Suprapubic skin (tissue), 4 donors: ENCODE measurements at regions not wholly inside any gene's neighbourhood (a gene's known extent, or its start where the extent isn't known, plus 50 kb on each side); places are given as distances from the start of the nearest gene placed in this dataset.

Experiments used
- DNase-seq, 2 donors: peaks; one replicate each; pipeline ENCODE4 v3.0.0-alpha.2; 2019; ENCODE audit warnings: low spot score in 2 of 2
- H3K27ac ChIP-seq: fragments of 200-600 bp; sonication (generic); one replicate; pipeline ENCODE4 v1.5.1; 2019
- H3K27me3 ChIP-seq: fragments of 200-600 bp; sonication (generic); one replicate; pipeline ENCODE4 v1.5.1; 2019
- H3K36me3 ChIP-seq: fragments of 200-600 bp; sonication (generic); one replicate; pipeline ENCODE4 v1.5.1; 2019
- H3K4me1 ChIP-seq: fragments of 200-600 bp; sonication (generic); one replicate; pipeline ENCODE4 v1.5.1; 2019
- H3K4me3 ChIP-seq: fragments of 200-600 bp; sonication (generic); one replicate; pipeline ENCODE4 v1.5.1; 2019; ENCODE audit warnings: mild to moderate bottlenecking
- H3K9me3 ChIP-seq: fragments of 200-600 bp; sonication (generic); one replicate; pipeline ENCODE4 v1.5.1; 2019
- EP300 ChIP-seq: sonication (generic); formaldehyde crosslinking; IDR thresholded peaks from one replicate; pipeline ENCODE4 v1.6.1; 2017; ENCODE audit warnings: antibody characterized with exemption
- POLR2A ChIP-seq, 2 donors: fragments of 450-650 bp; IDR thresholded peaks; one replicate each; pipeline ENCODE4 v1.6.1; 2017; ENCODE audit warnings: antibody characterized with exemption in 2 of 2, mild to moderate bottlenecking in 2 of 2, moderate library complexity in 2 of 2
- POLR2AphosphoS5 ChIP-seq, 3 donors: sonication (generic); formaldehyde crosslinking; IDR thresholded peaks; one replicate each; pipeline ENCODE4 v1.6.1; 2017; ENCODE audit warnings: antibody characterized with exemption in 3 of 3
- whole genome bisulfite sequencing: methylation state at CpG from one replicate; pipeline ENCODE4 v1.1.5; 2018; 5-methylcytosine and 5-hydroxymethylcytosine counted together
- TF ChIP-seq, protein P1 (sequence below), 2 donors: fragments of 200-600 bp in 1 of 2; fragments of 450-650 bp in 1 of 2; sonication (generic) in 1 of 2; IDR thresholded peaks; one replicate each; pipeline ENCODE4 v1.5.1; 2016 to 2019; ENCODE audit warnings: antibody characterized with exemption in 2 of 2, mild to moderate bottlenecking in 1 of 2, moderate library complexity in 1 of 2

- Histone ChIP-seq H3K36me3 (no peaks in the 10 kb centered on the region), H3K27ac (peak overlapping the region; percentile 2), H3K4me1 (no peaks in the 10 kb centered on the region), H3K4me3 (no peak overlapping the region), H3K27me3 (peaks cover 3% of the 10 kb centered on the region), H3K9me3 (no peaks in the 10 kb centered on the region)
- DNase-seq: no peak
- 78% methylated on average over 8 of the region's 8 CpGs for WGBS
- TF ChIP-seq POLR2AphosphoS5 (IDR thresholded peaks at IDR 0.05) (no peak), POLR2A (IDR thresholded peaks at IDR 0.05) (no peak), EP300 (no peak)
- TF ChIP-seq, protein P1, sequence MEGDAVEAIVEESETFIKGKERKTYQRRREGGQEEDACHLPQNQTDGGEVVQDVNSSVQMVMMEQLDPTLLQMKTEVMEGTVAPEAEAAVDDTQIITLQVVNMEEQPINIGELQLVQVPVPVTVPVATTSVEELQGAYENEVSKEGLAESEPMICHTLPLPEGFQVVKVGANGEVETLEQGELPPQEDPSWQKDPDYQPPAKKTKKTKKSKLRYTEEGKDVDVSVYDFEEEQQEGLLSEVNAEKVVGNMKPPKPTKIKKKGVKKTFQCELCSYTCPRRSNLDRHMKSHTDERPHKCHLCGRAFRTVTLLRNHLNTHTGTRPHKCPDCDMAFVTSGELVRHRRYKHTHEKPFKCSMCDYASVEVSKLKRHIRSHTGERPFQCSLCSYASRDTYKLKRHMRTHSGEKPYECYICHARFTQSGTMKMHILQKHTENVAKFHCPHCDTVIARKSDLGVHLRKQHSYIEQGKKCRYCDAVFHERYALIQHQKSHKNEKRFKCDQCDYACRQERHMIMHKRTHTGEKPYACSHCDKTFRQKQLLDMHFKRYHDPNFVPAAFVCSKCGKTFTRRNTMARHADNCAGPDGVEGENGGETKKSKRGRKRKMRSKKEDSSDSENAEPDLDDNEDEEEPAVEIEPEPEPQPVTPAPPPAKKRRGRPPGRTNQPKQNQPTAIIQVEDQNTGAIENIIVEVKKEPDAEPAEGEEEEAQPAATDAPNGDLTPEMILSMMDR (IDR thresholded peaks at IDR 0.05): no peak
Measured at GRCh38 chr12:124171231-124171979, 123.5 kb upstream of the RFLNA start.

- peaks cover 3% of the 10 kb centered on the region for H3K27me3 ChIP-seq
- no peaks in the 10 kb centered on the region for H3K36me3 ChIP-seq
- no peaks in the 10 kb centered on the region for H3K9me3 ChIP-seq
- 88% methylated on average over 6 of the region's 6 CpGs for WGBS
- no peak for DNase-seq
- no peaks in the 10 kb centered on the region for H3K4me1 ChIP-seq
- TF ChIP-seq EP300: no peak
- TF ChIP-seq, protein P1 (IDR thresholded peaks at IDR 0.05): no peak
- no peak for TF ChIP-seq POLR2A (IDR thresholded peaks at IDR 0.05)
- no peak for TF ChIP-seq POLR2AphosphoS5 (IDR thresholded peaks at IDR 0.05)
- no peak overlapping the region for H3K4me3 ChIP-seq
- H3K27ac ChIP-seq: no peak overlapping the region
Measured at GRCh38 chr12:124172636-124173035, 122.3 kb upstream of the RFLNA start.

DNA sequence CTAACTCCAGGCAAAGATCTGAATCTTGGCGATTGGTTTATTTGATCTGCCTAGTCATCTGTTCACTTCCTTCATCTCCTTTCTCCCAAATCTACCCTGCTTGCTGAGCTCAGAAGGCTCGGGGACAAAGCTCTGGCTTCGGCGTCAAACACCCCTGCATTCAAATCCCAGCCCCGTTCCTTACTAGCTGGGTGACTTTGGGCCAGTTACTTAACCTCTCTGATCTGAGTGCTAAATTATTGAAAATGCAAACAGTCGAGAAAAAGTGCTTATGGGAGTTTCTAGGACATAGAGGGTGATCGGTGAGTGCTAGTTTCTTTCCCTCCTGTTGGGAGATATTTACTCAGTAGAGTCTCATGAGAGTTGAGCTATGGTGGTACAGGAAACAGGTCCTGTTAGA lies 121.2 kb upstream of the RFLNA start:
- DNase-seq: no peak
- H3K4me1 ChIP-seq: no peaks in the 10 kb centered on the region
- H3K4me3 ChIP-seq: no peak overlapping the region
- H3K9me3 ChIP-seq: no peaks in the 10 kb centered on the region
- TF ChIP-seq, protein P1 (IDR thresholded peaks at IDR 0.05): no peak
- H3K27me3 ChIP-seq: peaks cover 3% of the 10 kb centered on the region
- no peaks in the 10 kb centered on the region for H3K36me3 ChIP-seq
- WGBS: 88% methylated on average over 7 of the region's 7 CpGs
- H3K27ac ChIP-seq: no peak overlapping the region

GRCh38 chr12:124174451-124175348 lies 120.2 kb upstream of the RFLNA start:
- DNase-seq: no peak
- TF ChIP-seq EP300 (no peak), POLR2AphosphoS5 (IDR thresholded peaks at IDR 0.05) (no peak), POLR2A (IDR thresholded peaks at IDR 0.05) (no peak)
- TF ChIP-seq, protein P1 (IDR thresholded peaks at IDR 0.05): no peak
- H3K4me1 ChIP-seq: no peaks in the 10 kb centered on the region
- peaks cover 3% of the 10 kb centered on the region for H3K27me3 ChIP-seq
- no peaks in the 10 kb centered on the region for H3K9me3 ChIP-seq
- 51% methylated on average over 17 of the region's 17 CpGs for WGBS
- H3K36me3 ChIP-seq: no peaks in the 10 kb centered on the region
- H3K4me3 ChIP-seq: no peak overlapping the region
- H3K27ac ChIP-seq: peak overlapping the region; percentile 18

DNA sequence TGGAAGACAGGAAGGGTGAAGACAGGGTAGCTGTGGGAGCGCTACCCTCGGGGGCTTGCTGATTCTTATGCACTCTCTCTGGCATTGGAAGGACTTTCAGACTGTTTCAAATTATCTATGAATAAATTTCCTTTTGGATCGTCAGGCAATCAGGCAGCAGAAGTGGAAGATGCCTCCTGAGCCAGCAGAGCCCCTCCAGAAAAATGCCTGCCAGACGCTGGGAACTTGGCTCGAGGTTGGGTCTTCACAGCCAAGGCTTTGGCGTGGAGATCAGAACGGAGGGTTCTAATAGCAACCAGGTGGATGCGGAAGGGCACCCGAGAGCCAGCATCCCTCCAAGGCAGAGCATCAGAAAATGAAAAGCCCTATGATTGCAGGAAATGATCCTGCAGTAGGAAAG lies 119.2 kb upstream of the RFLNA start:
- Histone ChIP-seq H3K9me3 (no peaks in the 10 kb centered on the region), H3K36me3 (no peaks in the 10 kb centered on the region), H3K27ac (no peak overlapping the region), H3K27me3 (peaks cover 3% of the 10 kb centered on the region), H3K4me1 (no peaks in the 10 kb centered on the region), H3K4me3 (no peak overlapping the region)
- WGBS: 54% methylated on average over 9 of the region's 9 CpGs
- DNase-seq: no peak
- TF ChIP-seq POLR2A (IDR thresholded peaks at IDR 0.05): no peak
- TF ChIP-seq, protein P1 (IDR thresholded peaks at IDR 0.05): no peak
- TF ChIP-seq EP300: no peak
- no peak for TF ChIP-seq POLR2AphosphoS5 (IDR thresholded peaks at IDR 0.05)
